WTC11 (cell line): ENCODE measurements at regions not wholly inside any gene's neighbourhood (a gene's known extent, or its start where the extent isn't known, plus 50 kb on each side); places are given as distances from the start of the nearest gene placed in this dataset.

ENCODE experiments used
- ATAC-seq: fragments of 200-7000 bp; cut with Tn5 transposase; 2 replicates; pipeline ENCODE4 v1.10.0; 2021; ENCODE audit warnings: mild to moderate bottlenecking, moderate library complexity
- CTCF ChIA-PET: fragments of 300-600 bp; sonication (Branson Sonifier 250); formaldehyde crosslinking; loops from one replicate; lab custom pipeline; 2021; ENCODE audit warnings: antibody characterized with exemption; lab: Charles Lee
- POLR2A ChIA-PET: fragments of 350-600 bp; sonication (Branson Sonifier 250); formaldehyde crosslinking; loops from one replicate; lab custom pipeline; 2021; ENCODE audit warnings: antibody characterized with exemption; lab: Charles Lee
- DNase-seq: peaks from one replicate; pipeline ENCODE4 v3.0.0; 2021; ENCODE audit warnings: low spot score
- H3K27ac Mint-ChIP-seq: 2 replicates; pipeline ENCODE4 v1.8.0; 2021; ENCODE audit warnings: mixed read lengths
- H3K27me3 Mint-ChIP-seq: 2 replicates; pipeline ENCODE4 v1.8.0; 2021; ENCODE audit warnings: low read depth, mild to moderate bottlenecking, moderate library complexity, mixed read lengths
- H3K36me3 Mint-ChIP-seq: 2 replicates; pipeline ENCODE4 v1.8.0; 2021; ENCODE audit warnings: mixed read lengths
- H3K4me1 Mint-ChIP-seq: 2 replicates; pipeline ENCODE4 v1.8.0; 2022; ENCODE audit warnings: mixed read lengths
- H3K4me3 Mint-ChIP-seq: 2 replicates; pipeline ENCODE4 v1.8.0; 2021; ENCODE audit warnings: mild to moderate bottlenecking, moderate library complexity, mixed read lengths
- H3K9me3 Mint-ChIP-seq: 2 replicates; pipeline ENCODE4 v1.8.0; 2021; ENCODE audit warnings: mixed read lengths
- CREM ChIP-seq: sonication (generic); formaldehyde crosslinking; IDR thresholded peaks from 2 replicates; pipeline ENCODE4 v1.8.1; 2022; ENCODE audit warnings: mild to moderate bottlenecking, missing genetic modification reagents, moderate library complexity
- ETV6 ChIP-seq: sonication (generic); formaldehyde crosslinking; IDR thresholded peaks from 2 replicates; pipeline ENCODE4 v1.8.1; 2022; ENCODE audit warnings: mild to moderate bottlenecking, missing genetic modification reagents
- NFATC4 ChIP-seq: fragments of 250-450 bp; sonication (Bioruptor Pico); IDR thresholded peaks from 2 replicates; pipeline ENCODE4 v1.9.0; 2021; ENCODE audit warnings: mild to moderate bottlenecking
- TEAD4 ChIP-seq: sonication (generic); formaldehyde crosslinking; IDR thresholded peaks from 2 replicates; pipeline ENCODE4 v1.8.0; 2022; ENCODE audit warnings: mild to moderate bottlenecking, missing genetic modification reagents
- TP53 ChIP-seq: sonication (generic); formaldehyde crosslinking; IDR thresholded peaks from 2 replicates; pipeline ENCODE4 v1.8.1; 2023; ENCODE audit warnings: mild to moderate bottlenecking, missing genetic modification reagents
- TF ChIP-seq, protein P1 (sequence below): fragments of 250-450 bp; sonication (Bioruptor Pico); IDR thresholded peaks from 2 replicates; pipeline ENCODE4 v1.9.0; 2021; ENCODE audit warnings: mild to moderate bottlenecking
- TF ChIP-seq, protein P2 (sequence below): fragments of 250-450 bp; sonication (Bioruptor Pico); IDR thresholded peaks from 2 replicates; pipeline ENCODE4 v1.8.0; 2021; ENCODE audit warnings: mild to moderate bottlenecking
- TF ChIP-seq, protein P3 (sequence below): sonication (generic); formaldehyde crosslinking; IDR thresholded peaks from 2 replicates; pipeline ENCODE4 v1.8.0; 2022; ENCODE audit warnings: missing genetic modification reagents
- TF ChIP-seq, protein P4 (sequence below): sonication (generic); formaldehyde crosslinking; IDR thresholded peaks from 2 replicates; pipeline ENCODE4 v1.8.1; 2022; ENCODE audit warnings: mild to moderate bottlenecking, missing genetic modification reagents, moderate library complexity, borderline replicate concordance
- TF ChIP-seq, protein P5 (sequence below): sonication (generic); formaldehyde crosslinking; IDR thresholded peaks from 2 replicates; pipeline ENCODE4 v1.8.0; 2022; ENCODE audit warnings: mild to moderate bottlenecking, missing genetic modification reagents
- TF ChIP-seq, protein P6 (sequence below): sonication (generic); formaldehyde crosslinking; IDR thresholded peaks from 2 replicates; pipeline ENCODE4 v1.8.0; 2022; ENCODE audit warnings: mild to moderate bottlenecking, missing genetic modification reagents
- TF ChIP-seq, protein P7 (sequence below): fragments of 250-450 bp; sonication (Bioruptor Pico); conservative IDR thresholded peaks from 2 replicates; pipeline ENCODE4 v1.9.0; 2021; ENCODE audit warnings: mild to moderate bottlenecking

DNA sequence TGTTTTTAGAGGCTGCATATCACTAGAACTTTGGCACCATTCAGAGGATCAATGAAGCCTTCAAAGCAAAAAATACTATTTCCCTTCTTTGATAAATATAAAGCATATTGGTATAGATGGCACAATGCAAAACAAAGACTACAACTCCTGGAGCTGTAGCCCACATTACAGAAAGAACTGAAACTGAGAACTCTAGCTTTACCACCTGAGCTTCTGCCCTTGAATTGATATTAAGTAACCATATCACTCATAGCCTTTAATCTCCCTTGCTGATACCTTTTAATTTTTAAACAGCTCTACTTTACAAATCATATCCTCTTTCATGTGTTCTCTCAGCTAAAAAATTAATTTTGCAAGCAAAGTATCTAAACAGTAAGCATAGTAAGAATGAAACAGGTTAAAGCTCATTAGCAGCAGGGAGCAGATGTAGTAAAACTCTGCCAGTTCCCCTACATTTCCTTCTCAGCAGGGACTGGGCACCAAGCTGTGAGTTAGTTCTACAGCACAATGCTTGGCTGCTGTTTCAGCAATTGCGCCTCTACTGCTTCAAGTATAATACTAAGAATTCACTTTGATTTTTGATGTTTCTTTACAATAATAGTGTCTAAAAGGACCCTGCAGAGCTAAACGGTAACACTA, 97.9 kb upstream of the NANOGP8 start (continued):
- TF ChIP-seq, protein P1, sequence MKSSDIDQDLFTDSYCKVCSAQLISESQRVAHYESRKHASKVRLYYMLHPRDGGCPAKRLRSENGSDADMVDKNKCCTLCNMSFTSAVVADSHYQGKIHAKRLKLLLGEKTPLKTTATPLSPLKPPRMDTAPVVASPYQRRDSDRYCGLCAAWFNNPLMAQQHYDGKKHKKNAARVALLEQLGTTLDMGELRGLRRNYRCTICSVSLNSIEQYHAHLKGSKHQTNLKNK (CRISPR knock-in tag) = peak; percentile 90
- TF ChIP-seq, protein P2, sequence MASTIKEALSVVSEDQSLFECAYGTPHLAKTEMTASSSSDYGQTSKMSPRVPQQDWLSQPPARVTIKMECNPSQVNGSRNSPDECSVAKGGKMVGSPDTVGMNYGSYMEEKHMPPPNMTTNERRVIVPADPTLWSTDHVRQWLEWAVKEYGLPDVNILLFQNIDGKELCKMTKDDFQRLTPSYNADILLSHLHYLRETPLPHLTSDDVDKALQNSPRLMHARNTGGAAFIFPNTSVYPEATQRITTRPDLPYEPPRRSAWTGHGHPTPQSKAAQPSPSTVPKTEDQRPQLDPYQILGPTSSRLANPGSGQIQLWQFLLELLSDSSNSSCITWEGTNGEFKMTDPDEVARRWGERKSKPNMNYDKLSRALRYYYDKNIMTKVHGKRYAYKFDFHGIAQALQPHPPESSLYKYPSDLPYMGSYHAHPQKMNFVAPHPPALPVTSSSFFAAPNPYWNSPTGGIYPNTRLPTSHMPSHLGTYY (CRISPR knock-in tag) = no peak
- TF ChIP-seq TEAD4 (CRISPR knock-in tag) (no peak), CREM (no peak), TP53 (CRISPR knock-in tag) (no peak), ETV6 (CRISPR knock-in tag) (no peak), NFATC4 (CRISPR knock-in tag) (no peak)
- TF ChIP-seq, protein P3, sequence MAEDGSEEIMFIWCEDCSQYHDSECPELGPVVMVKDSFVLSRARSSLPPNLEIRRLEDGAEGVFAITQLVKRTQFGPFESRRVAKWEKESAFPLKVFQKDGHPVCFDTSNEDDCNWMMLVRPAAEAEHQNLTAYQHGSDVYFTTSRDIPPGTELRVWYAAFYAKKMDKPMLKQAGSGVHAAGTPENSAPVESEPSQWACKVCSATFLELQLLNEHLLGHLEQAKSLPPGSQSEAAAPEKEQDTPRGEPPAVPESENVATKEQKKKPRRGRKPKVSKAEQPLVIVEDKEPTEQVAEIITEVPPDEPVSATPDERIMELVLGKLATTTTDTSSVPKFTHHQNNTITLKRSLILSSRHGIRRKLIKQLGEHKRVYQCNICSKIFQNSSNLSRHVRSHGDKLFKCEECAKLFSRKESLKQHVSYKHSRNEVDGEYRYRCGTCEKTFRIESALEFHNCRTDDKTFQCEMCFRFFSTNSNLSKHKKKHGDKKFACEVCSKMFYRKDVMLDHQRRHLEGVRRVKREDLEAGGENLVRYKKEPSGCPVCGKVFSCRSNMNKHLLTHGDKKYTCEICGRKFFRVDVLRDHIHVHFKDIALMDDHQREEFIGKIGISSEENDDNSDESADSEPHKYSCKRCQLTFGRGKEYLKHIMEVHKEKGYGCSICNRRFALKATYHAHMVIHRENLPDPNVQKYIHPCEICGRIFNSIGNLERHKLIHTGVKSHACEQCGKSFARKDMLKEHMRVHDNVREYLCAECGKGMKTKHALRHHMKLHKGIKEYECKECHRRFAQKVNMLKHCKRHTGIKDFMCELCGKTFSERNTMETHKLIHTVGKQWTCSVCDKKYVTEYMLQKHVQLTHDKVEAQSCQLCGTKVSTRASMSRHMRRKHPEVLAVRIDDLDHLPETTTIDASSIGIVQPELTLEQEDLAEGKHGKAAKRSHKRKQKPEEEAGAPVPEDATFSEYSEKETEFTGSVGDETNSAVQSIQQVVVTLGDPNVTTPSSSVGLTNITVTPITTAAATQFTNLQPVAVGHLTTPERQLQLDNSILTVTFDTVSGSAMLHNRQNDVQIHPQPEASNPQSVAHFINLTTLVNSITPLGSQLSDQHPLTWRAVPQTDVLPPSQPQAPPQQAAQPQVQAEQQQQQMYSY (CRISPR knock-in tag) = no peak
- TF ChIP-seq, protein P4, sequence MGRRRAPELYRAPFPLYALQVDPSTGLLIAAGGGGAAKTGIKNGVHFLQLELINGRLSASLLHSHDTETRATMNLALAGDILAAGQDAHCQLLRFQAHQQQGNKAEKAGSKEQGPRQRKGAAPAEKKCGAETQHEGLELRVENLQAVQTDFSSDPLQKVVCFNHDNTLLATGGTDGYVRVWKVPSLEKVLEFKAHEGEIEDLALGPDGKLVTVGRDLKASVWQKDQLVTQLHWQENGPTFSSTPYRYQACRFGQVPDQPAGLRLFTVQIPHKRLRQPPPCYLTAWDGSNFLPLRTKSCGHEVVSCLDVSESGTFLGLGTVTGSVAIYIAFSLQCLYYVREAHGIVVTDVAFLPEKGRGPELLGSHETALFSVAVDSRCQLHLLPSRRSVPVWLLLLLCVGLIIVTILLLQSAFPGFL (CRISPR knock-in tag) = no peak
- TF ChIP-seq, protein P5, sequence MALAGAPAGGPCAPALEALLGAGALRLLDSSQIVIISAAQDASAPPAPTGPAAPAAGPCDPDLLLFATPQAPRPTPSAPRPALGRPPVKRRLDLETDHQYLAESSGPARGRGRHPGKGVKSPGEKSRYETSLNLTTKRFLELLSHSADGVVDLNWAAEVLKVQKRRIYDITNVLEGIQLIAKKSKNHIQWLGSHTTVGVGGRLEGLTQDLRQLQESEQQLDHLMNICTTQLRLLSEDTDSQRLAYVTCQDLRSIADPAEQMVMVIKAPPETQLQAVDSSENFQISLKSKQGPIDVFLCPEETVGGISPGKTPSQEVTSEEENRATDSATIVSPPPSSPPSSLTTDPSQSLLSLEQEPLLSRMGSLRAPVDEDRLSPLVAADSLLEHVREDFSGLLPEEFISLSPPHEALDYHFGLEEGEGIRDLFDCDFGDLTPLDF = no peak
- TF ChIP-seq, protein P6, sequence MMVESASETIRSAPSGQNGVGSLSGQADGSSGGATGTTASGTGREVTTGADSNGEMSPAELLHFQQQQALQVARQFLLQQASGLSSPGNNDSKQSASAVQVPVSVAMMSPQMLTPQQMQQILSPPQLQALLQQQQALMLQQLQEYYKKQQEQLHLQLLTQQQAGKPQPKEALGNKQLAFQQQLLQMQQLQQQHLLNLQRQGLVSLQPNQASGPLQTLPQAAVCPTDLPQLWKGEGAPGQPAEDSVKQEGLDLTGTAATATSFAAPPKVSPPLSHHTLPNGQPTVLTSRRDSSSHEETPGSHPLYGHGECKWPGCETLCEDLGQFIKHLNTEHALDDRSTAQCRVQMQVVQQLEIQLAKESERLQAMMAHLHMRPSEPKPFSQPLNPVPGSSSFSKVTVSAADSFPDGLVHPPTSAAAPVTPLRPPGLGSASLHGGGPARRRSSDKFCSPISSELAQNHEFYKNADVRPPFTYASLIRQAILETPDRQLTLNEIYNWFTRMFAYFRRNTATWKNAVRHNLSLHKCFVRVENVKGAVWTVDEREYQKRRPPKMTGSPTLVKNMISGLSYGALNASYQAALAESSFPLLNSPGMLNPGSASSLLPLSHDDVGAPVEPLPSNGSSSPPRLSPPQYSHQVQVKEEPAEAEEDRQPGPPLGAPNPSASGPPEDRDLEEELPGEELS (CRISPR knock-in tag) = peak; percentile 80; the same call in 1 of the 2 replicates
- TF ChIP-seq, all 79 proteins: peak for 5

DNA sequence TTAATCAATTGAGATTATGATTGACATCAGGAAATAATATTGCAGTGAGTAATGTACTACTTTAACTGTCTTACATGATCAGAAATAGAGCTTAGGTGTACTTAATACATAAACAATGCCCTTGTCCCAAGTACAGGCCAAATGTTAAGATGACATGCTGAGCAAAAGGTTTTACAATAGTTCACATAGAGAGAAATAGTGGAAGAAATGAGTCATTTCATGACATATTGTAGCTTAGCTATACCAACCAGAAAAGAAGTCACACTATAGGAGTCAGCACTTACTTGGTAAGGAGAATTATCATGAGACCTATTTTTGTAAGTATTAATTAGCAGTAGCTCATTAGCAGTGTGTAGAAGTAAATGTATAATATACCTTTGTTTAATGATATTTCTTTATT, 96.4 kb upstream of the NANOGP8 start:
- Mint-ChIP-seq H3K36me3 (peaks cover 4% of the 10 kb centered on the region), H3K9me3 (peaks cover 6% of the 10 kb centered on the region), H3K27ac (no peak overlapping the region; the same call in 1 of the 2 replicates), H3K4me1 (peaks cover 63% of the 10 kb centered on the region), H3K27me3 (peaks cover 11% of the 10 kb centered on the region), H3K4me3 (no peak overlapping the region)
- ATAC-seq = no peak
- ChIA-PET POLR2A (no interaction called here), CTCF (interaction anchor here (2.7 kb wide), 1 partner anchor 15 kb away, joined by 16 read pairs; no protein-coding TSS in a partner anchor)
- DNase-seq = no peak
- TF ChIP-seq, protein P7, sequence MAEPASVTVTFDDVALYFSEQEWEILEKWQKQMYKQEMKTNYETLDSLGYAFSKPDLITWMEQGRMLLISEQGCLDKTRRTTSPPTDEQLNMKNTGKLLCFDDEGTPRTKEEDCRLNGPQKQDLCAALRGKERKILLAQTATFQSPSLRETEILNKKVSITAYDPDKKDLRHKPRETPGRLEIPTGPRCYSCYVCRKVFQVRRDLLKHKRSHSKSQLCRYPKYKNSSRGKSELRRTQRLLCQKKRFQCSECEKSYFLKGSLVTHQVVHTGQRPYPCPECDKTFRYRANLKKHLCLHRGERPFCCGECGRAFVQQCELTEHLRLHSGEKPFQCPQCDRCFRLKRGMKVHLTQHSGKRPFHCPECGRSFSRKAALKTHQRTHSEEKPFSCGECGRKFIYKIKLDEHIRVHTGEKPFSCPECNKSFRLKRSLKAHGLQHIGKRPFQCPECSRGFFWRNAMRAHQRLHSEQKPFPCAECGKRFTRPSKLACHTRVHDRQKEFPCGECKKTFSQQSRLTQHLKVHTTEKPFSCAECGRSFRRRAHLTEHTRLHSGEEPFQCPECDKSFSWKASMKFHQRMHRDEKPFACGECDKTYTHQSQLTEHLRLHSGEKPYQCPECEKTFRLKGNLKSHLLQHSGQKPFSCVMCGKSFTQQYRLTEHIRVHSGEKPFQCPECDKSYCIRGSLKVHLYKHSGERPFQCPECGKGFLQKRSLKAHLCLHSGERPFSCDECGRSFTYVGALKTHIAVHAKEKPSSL (CRISPR knock-in tag) = no peak
